Fibroblast of mammary gland (primary cell): ENCODE measurements at regions not wholly inside any gene's neighbourhood (a gene's known extent, or its start where the extent isn't known, plus 50 kb on each side); places are given as distances from the start of the nearest gene placed in this dataset.

Experiments used
- DNase-seq: peaks from one replicate; pipeline ENCODE4 v3.0.0-alpha.2; 2010; ENCODE audit warnings: low read depth
- H3K4me3 ChIP-seq: 2 replicates; pipeline ENCODE4 v1.5.1; 2011; ENCODE audit warnings: low read depth, mild to moderate bottlenecking, low read length, moderate library complexity; ENCODE audit not compliant: control insufficient read depth
- TF ChIP-seq, protein P1 (sequence below): conservative IDR thresholded peaks from 2 replicates; pipeline ENCODE4 v1.5.1; 2011; ENCODE audit warnings: low read depth, low read length, inconsistent platforms; ENCODE audit not compliant: control insufficient read depth, insufficient read depth

DNA sequence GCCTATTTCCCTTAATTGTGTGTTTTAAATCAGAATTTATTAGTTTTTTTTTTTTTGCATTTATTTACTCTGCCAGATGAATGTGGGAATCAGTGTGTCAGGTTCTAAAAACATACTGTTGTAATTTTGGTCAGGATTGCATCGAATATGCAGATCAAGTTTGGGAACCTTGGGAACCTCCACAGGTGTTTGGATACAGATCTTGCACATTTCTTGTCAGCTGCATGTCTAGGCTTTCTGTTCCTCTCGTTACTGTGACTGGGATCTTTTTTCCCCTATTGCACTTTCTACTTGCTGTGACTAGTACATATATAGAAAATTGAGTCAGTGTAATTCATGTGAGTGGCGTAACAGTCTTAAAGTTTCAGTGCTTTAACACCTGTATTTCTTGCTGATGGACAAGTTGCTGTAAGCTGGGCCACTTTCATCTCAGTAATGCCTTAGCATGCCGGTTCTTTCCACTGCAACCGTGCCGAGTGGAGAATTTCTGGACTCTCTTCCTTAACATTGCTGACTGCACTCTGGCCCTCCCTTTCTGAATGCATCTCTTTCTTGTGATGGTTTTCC is 112.5 kb downstream of the TENT4A start:
- TF ChIP-seq, protein P1, sequence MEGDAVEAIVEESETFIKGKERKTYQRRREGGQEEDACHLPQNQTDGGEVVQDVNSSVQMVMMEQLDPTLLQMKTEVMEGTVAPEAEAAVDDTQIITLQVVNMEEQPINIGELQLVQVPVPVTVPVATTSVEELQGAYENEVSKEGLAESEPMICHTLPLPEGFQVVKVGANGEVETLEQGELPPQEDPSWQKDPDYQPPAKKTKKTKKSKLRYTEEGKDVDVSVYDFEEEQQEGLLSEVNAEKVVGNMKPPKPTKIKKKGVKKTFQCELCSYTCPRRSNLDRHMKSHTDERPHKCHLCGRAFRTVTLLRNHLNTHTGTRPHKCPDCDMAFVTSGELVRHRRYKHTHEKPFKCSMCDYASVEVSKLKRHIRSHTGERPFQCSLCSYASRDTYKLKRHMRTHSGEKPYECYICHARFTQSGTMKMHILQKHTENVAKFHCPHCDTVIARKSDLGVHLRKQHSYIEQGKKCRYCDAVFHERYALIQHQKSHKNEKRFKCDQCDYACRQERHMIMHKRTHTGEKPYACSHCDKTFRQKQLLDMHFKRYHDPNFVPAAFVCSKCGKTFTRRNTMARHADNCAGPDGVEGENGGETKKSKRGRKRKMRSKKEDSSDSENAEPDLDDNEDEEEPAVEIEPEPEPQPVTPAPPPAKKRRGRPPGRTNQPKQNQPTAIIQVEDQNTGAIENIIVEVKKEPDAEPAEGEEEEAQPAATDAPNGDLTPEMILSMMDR: no peak
- no peak overlapping the region for H3K4me3 ChIP-seq
- no peak for DNase-seq

DNA sequence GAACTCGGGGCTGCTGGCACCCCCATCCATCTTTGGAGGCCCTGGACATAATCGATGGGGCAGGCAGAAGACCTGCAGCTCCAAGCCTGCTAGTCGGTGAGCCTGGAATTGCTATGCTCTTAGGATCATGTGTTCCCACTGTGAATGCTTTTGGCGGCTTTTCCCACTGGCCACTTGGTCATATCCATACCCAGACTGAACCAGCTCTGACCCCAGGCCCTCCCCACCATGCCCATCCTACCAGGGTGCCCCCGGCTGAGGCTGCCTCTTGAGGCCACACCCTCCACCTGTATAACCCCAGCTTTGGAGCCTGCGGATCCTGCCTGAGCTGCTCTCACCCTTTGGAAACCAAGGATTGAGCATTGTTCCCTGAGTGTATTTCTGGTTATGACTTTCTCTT is 113.5 kb downstream of the TENT4A start:
- no peak for DNase-seq
- H3K4me3 ChIP-seq: no peak overlapping the region
- TF ChIP-seq, protein P1: no peak

DNA sequence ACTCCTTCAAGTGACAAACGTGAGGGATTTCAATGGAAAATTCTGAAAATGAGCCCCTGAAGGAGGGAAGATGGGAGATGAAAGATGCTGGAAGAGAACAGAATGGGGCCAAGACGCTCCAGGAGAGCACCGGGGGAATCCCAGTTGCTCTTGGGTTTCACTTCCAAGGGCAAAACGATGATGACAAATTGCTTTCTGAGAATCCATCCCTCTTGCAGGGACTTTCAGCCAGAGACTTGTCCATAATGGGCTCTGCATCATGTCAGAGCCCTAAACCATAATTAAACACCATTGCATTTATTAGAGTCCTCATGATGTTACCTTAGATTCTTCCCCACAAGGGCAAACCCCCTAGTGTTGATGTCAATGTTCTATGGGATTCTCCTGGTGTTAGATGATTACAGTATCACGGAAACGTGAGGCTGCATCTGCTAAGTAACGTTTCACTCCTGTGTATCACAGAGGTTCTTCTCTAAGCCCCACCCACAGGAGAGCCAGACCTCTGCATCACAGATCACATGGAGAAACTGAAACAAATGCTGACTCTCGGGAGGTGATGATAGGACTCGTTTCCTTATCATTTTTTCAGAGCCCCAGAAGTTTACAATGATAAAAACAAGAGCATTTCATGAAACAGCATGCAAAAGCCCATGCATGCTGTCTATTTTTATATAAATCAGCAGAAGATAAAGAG is 114.4 kb downstream of the TENT4A start:
- no peak for DNase-seq
- TF ChIP-seq, protein P1: no peak
- no peak overlapping the region for H3K4me3 ChIP-seq

DNA sequence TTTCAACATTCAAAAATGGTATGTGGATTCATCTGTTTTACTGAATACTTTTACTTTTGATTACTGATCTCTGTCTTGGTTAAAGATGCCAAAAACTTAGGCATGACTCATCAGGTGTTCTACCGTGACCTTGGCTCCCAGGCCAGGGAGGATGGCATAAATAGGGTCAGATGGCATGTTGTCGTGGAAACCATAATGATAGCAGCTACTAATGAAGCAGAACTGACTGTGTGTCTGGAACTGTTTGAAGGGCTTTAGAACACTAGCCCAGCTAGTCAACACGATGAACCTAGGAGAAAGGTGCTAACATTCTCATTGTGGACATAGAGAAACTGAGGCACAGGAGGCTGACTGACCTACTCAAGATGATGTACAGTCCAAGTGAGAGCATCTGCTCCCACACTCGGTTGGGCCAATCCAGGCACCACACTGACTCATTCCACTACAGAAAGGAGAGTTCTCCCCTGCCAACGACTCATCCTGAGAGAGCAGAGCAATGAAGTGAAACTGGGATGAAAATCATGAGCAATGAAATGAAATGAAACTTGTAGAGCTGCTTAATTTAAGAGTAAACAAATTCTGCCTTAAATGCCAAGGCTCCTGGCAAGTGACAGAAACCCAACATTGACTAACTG is 116.0 kb downstream of the TENT4A start:
- peak; percentile 8 for DNase-seq
- TF ChIP-seq, protein P1: no peak
- H3K4me3 ChIP-seq: no peak overlapping the region

DNA sequence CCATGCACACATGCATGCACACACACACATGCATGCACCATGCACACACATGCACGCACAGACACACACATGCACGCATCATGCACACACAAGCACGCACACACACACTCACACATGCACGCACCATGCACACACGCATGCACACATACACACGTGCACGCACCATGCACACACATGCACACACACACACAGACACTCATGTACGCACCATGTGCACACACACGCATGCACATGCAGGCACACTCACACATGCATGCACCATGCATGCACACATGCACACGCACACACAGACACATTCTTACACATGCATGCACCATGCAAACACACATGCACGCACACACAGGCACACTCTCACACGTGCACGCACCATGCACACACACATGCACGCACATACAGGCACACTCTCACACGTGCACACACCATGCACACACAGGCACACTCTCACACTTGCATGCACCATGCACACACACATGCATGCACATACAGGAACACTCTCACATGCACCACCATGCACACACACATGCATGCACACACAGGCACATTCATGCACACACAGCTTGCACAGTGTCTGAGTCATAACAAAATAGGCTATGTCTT is 117.5 kb downstream of the TENT4A start:
- no peak for DNase-seq
- TF ChIP-seq, protein P1: no peak
- no peak overlapping the region for H3K4me3 ChIP-seq

DNA sequence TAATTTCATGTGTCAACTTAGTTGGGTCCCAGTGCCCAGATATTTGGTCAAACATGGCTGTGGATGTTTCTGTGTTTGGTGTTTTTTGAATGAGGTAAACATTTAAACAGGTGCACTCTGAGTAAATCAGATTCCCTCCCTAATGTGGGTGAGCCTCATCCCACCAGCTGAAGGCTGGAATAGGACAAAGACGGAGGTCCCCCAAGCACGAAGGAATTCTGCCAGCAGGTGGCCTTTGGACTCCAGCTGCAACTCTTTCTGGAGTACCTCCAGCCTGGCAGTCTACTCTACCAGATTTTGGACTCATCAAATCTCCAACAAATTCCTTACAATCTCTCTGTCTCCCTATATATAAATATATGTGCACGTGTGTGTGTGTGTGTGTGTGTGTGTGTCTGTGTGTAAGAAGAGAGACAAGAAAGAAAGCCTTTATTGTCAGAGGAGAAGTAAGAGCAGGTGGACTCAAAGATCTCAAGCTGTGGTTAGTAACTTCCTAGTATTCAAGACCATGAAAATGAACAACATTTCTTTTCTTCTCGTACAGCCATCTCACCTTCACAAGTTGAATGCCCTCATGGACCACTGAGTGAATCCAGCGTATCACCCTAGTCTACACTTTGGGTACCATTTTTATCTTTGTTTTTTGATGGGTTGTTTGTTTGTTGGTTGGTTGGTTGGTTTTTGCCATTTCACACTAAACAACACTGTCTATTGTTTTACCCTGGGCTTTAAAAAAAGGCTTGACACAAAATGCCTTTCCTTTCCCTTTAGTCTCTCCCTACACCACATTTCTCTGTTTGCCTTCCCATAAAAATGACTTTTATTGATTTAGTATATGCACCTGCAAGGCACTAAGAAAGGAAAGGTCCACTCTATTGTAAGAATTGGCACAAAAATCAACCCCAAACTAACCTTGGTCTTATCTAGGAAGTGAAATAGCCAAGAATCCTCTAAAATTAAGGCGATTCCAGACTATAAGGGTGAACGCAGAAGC is 118.7 kb downstream of the TENT4A start:
- DNase-seq: no peak
- TF ChIP-seq, protein P1: no peak
- no peak overlapping the region for H3K4me3 ChIP-seq
